GM12878 (cell line): ENCODE measurements at regions not wholly inside any gene's neighbourhood (a gene's known extent, or its start where the extent isn't known, plus 50 kb on each side); places are given as distances from the start of the nearest gene placed in this dataset.

Experiments
- ATAC-seq: fragments of 200-7000 bp; cut with Tn5 transposase; 3 replicates; pipeline ENCODE4 v1.9.1; 2020; ENCODE audit warnings: mild to moderate bottlenecking, moderate library complexity
- BruUV-seq: library from RNA; stranded (reverse); fragments of 400-500 nt; replicated peaks from 2 replicates; lab custom pipeline; 2021; lab: Mats Ljungman, UMichigan
- CTCF ChIA-PET: fragments of 300-600 bp; sonication (Branson Sonifier 250); formaldehyde crosslinking; extraction: SDS; loops from one replicate; lab custom pipeline; 2021; ENCODE audit warnings: inconsistent platforms; lab: Yijun Ruan, JAX
- POLR2A ChIA-PET: fragments of 350-600 bp; formaldehyde crosslinking; extraction: SDS; loops from one replicate; lab custom pipeline; 2021; ENCODE audit warnings: inconsistent platforms; lab: Charles Lee
- RAD21 ChIA-PET: fragments of 300-600 bp; sonication (Branson Sonifier 250); formaldehyde crosslinking; loops from one replicate; lab custom pipeline; 2023; ENCODE audit warnings: antibody characterized with exemption; ENCODE audit not compliant: unreplicated experiment; lab: Charles Lee
- SMC1A ChIA-PET: fragments of 300-600 bp; sonication (Branson Sonifier 250); formaldehyde crosslinking; loops from one replicate; lab custom pipeline; 2023; ENCODE audit not compliant: unreplicated experiment, uncharacterized antibody; lab: Charles Lee
- DNase-seq: peaks from one replicate; pipeline ENCODE4 v3.0.0-alpha.2; 2011; ENCODE audit warnings: low read depth, low spot score
- FAIRE-seq: peaks from 3 replicates; lab custom pipeline; 2011; peaks lifted over from hg19 to GRCh38; lab: Jason Lieb, UNC
- H2AFZ ChIP-seq: 2 replicates; pipeline ENCODE4 v1.6.0; 2011; ENCODE audit warnings: low read depth, low read length, control low read depth; ENCODE audit not compliant: control insufficient read depth
- H3K27ac ChIP-seq: 2 replicates; pipeline ENCODE4 v1.5.1; 2011; ENCODE audit warnings: control low read depth; ENCODE audit not compliant: control insufficient read depth, insufficient read depth
- H3K27me3 ChIP-seq, 2 experiments: replicated peaks in 1 of 2; 2 replicates each; pipeline versions ENCODE4 v1.6.0 to v1.6.1; 2011; ENCODE audit warnings: low read length in 1 of 2; ENCODE audit not compliant: control insufficient read depth in 2 of 2, insufficient read depth in 2 of 2
- H3K36me3 ChIP-seq, 2 experiments: 2 replicates each; pipeline ENCODE4 v1.5.1; 2011; ENCODE audit warnings: low read length in 1 of 2; ENCODE audit not compliant: control insufficient read depth in 2 of 2, insufficient read depth in 2 of 2
- H3K4me1 ChIP-seq: 2 replicates; pipeline ENCODE4 v1.6.1; 2011; ENCODE audit warnings: mild to moderate bottlenecking, low read length, moderate library complexity, mixed read lengths; ENCODE audit not compliant: control insufficient read depth, insufficient read depth
- H3K4me2 ChIP-seq: 2 replicates; pipeline ENCODE4 v1.6.0; 2011; ENCODE audit warnings: control low read depth; ENCODE audit not compliant: control insufficient read depth, insufficient read depth
- H3K4me3 ChIP-seq: fragments of 200-600 bp; sonication (generic); 2 replicates; pipeline ENCODE4 v1.5.1; 2016
- H3K79me2 ChIP-seq: 2 replicates; pipeline ENCODE4 v1.6.0; 2011; ENCODE audit warnings: low read length; ENCODE audit not compliant: control insufficient read depth, insufficient read depth
- H3K9ac ChIP-seq: 2 replicates; pipeline ENCODE4 v1.8.0; 2011; ENCODE audit warnings: low read length, control low read depth, mixed read lengths; ENCODE audit not compliant: control insufficient read depth, insufficient read depth
- H3K9me3 ChIP-seq: replicated peaks from 3 replicates; pipeline ENCODE4 v1.5.1; 2011; ENCODE audit warnings: mild to moderate bottlenecking, low read length; ENCODE audit not compliant: control insufficient read depth, insufficient read depth
- H4K20me1 ChIP-seq: 2 replicates; pipeline ENCODE4 v1.6.0; 2011; ENCODE audit not compliant: control insufficient read depth, insufficient read depth
- CBX5 ChIP-seq: sonication (generic); IDR thresholded peaks from 2 replicates; pipeline ENCODE4 v1.6.1; 2016; ENCODE audit warnings: low read depth, moderate library complexity, mild to moderate bottlenecking, inconsistent platforms
- CEBPB ChIP-seq, 2 experiments: fragments of 150-350 bp in 1 of 2; IDR thresholded peaks; 2 replicates each; pipeline ENCODE4 v1.6.1; 2012 to 2014; ENCODE audit warnings: low read depth in 2 of 2, low read length in 2 of 2, borderline replicate concordance in 1 of 2, inconsistent platforms in 1 of 2
- HDAC2 ChIP-seq: fragments of 200-600 bp; sonication (generic); IDR thresholded peaks from 2 replicates; pipeline ENCODE4 v1.6.1; 2017
- SRF ChIP-seq, 2 experiments: IDR thresholded peaks; 2 replicates each; pipeline ENCODE4 v1.6.1; 2011; ENCODE audit warnings: low read depth in 2 of 2, low read length in 2 of 2, mild to moderate bottlenecking in 1 of 2, moderate library complexity in 1 of 2
- ZNF622 ChIP-seq: fragments of 450-650 bp; IDR thresholded peaks from 2 replicates; pipeline ENCODE4 v1.6.1; 2017; ENCODE audit warnings: mild to moderate bottlenecking, inconsistent platforms
- WGBS: methylation state at CpG from one replicate; pipeline ENCODE4 v1.1.6; 2016; ENCODE audit warnings: low lambda C conversion rate; ENCODE audit not compliant: insufficient replicate concordance, insufficient coverage; ENCODE audit errors: missing lambda C conversion rate; 5-methylcytosine and 5-hydroxymethylcytosine counted together
- in situ Hi-C: fragments of 300-500 bp; cut with MboI; formaldehyde crosslinking; loops from 9 replicates; pipeline ENCODE4 v1.14.3; 2018; ENCODE audit warnings: mixed read lengths
- intact Hi-C: fragments of 100-400 bp; cut with micrococcal nuclease; formaldehyde crosslinking; loops from one replicate; pipeline ENCODE4 v1.14.2; 2022; ENCODE audit not compliant: unreplicated experiment
- TF ChIP-seq, protein P1 (sequence below): fragments of 450-650 bp; IDR thresholded peaks from 2 replicates; pipeline ENCODE4 v1.6.1; 2018; ENCODE audit warnings: borderline replicate concordance, mild to moderate bottlenecking; ENCODE audit not compliant: partially characterized antibody
- TF ChIP-seq, protein P2 (sequence below): IDR thresholded peaks from 2 replicates; pipeline ENCODE4 v1.6.1; 2011; ENCODE audit warnings: borderline replicate concordance, low read depth, mild to moderate bottlenecking, moderate library complexity, low read length; ENCODE audit not compliant: insufficient read depth, poor library complexity, severe bottlenecking

DNA sequence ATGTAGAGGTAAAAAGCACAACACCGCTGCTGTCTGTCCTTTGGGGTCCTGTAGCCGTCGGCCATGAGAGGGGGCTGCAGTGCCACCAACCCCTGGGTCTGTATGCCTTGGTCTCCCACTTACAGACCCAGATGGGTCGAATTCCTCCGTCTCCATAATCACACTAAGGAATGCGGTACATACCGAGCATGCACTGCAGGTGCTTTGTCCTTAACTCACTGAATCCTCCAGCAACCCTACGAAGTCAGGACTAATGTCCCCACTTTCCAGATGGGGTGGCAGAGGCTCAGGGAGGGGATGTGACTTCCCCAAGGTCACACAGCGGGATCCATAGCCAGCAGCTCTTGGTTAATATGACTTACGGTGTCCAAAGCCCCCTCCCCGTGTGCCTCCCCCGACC is 219.9 kb upstream of the CIBAR2 start (continued):
- TF ChIP-seq, protein P1, sequence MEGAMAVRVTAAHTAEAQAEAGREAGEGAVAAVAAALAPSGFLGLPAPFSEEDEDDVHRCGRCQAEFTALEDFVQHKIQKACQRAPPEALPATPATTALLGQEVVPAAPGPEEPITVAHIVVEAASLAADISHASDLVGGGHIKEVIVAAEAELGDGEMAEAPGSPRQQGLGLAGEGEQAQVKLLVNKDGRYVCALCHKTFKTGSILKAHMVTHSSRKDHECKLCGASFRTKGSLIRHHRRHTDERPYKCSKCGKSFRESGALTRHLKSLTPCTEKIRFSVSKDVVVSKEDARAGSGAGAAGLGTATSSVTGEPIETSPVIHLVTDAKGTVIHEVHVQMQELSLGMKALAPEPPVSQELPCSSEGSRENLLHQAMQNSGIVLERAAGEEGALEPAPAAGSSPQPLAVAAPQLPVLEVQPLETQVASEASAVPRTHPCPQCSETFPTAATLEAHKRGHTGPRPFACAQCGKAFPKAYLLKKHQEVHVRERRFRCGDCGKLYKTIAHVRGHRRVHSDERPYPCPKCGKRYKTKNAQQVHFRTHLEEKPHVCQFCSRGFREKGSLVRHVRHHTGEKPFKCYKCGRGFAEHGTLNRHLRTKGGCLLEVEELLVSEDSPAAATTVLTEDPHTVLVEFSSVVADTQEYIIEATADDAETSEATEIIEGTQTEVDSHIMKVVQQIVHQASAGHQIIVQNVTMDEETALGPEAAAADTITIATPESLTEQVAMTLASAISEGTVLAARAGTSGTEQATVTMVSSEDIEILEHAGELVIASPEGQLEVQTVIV = no peak
- TF ChIP-seq CBX5 (no peak), HDAC2 (no peak)

DNA sequence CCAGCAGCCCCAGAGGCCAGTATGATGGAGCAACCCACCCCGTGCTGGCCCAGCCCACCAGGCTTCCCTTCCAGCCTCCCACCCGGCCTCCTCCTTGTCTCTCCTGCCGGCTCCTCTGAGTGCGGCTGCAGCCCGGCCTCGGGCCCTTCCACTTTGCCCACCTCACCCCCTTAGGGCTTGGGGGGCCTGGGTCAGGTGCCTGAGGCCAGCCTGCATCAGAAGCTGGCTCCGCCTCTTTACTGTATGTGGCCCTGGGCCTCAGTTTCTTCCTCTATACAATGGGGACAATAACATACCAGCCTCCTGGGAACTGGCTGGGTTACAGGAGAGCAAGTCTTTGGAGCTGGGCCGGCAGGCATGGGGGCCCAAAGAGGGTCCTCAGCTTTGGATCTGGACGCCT is 221.1 kb upstream of the CIBAR2 start:
- no peak overlapping the region for H3K4me2 ChIP-seq
- DNase-seq = no peak
- ChIA-PET RAD21 (no interaction called here), POLR2A (no interaction called here)
- no peak for ATAC-seq
- no peak for TF ChIP-seq CEBPB (IDR thresholded peaks at IDR 0.05; ENCODE audit: borderline replicate concordance in 1 of 2, low read depth in 2 of 2, low read length in 2 of 2)
- no peak for TF ChIP-seq ZNF622
- no peak for TF ChIP-seq SRF (IDR thresholded peaks at IDR 0.05; ENCODE audit: low read depth in 2 of 2, low read length in 2 of 2)
- TF ChIP-seq, protein P2, sequence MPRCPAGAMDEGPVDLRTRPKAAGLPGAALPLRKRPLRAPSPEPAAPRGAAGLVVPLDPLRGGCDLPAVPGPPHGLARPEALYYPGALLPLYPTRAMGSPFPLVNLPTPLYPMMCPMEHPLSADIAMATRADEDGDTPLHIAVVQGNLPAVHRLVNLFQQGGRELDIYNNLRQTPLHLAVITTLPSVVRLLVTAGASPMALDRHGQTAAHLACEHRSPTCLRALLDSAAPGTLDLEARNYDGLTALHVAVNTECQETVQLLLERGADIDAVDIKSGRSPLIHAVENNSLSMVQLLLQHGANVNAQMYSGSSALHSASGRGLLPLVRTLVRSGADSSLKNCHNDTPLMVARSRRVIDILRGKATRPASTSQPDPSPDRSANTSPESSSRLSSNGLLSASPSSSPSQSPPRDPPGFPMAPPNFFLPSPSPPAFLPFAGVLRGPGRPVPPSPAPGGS = no peak
- TF ChIP-seq, all 136 proteins: peak for 0
- no peaks in the 10 kb centered on the region for H3K4me1 ChIP-seq
- H2AFZ ChIP-seq = no peak overlapping the region
- no peak for FAIRE-seq
- H3K9me3 ChIP-seq = no peaks in the 10 kb centered on the region
- intact Hi-C loops (loop anchor here (10.0 kb wide), 1 partner anchor 219 kb away; the partner anchor contains the start of gene CIBAR2), in situ Hi-C loops (no loop called here)
- SMC1A ChIA-PET = no interaction called here
- H3K79me2 ChIP-seq = no peaks in the 10 kb centered on the region
- H4K20me1 ChIP-seq = no peaks in the 10 kb centered on the region
- H3K27ac ChIP-seq = no peak overlapping the region
- CTCF ChIA-PET = no interaction called here
- no peaks in the 10 kb centered on the region for H3K36me3 ChIP-seq
- H3K4me3 ChIP-seq = no peak overlapping the region
- BruUV-seq = no TSS peak
- 41% methylated on average over 9 of the region's 9 CpGs for WGBS
- no peak overlapping the region for H3K9ac ChIP-seq
- H3K27me3 ChIP-seq = peaks cover 0 to 11% of the 10 kb centered on the region in 2 experiments; a peak in 3 of 4 replicates
